ENCODE measurements at regions not wholly inside any gene's neighbourhood (a gene's known extent, or its start where the extent isn't known, plus 50 kb on each side); places are given as distances from the start of the nearest gene placed in this dataset.

GRCh38 chr2:193326296-193326695 lies 1131.6 kb upstream of the TMEFF2 start:
- no peaks in the 10 kb centered on the region for H3K9me3 Mint-ChIP-seq

GRCh38 chr2:193315428-193316091 lies 1120.8 kb upstream of the TMEFF2 start:
- no peak overlapping the region for H3K27ac Mint-ChIP-seq
- H3K27me3 Mint-ChIP-seq (ENCODE audit: low read depth), result no peaks in the 10 kb centered on the region
- TF ChIP-seq CTCF (IDR thresholded peaks at IDR 0.05; ENCODE audit: unreplicated experiment in 3 of 3), result no peak
- no peaks in the 10 kb centered on the region for H3K36me3 Mint-ChIP-seq (ENCODE audit: low read depth)
- no peaks in the 10 kb centered on the region for H3K9me3 Mint-ChIP-seq
- no peaks in the 10 kb centered on the region for H3K4me1 Mint-ChIP-seq
- H3K4me3 Mint-ChIP-seq, result no peak overlapping the region

More at GRCh38 chr2:193326296-193326695, 1131.6 kb upstream of the TMEFF2 start:
- no peak overlapping the region for H3K27ac Mint-ChIP-seq
- no peak for TF ChIP-seq CTCF (IDR thresholded peaks at IDR 0.05; ENCODE audit: unreplicated experiment in 3 of 3)
- H3K27me3 Mint-ChIP-seq (ENCODE audit: low read depth), result no peaks in the 10 kb centered on the region
- no peak overlapping the region for H3K4me3 Mint-ChIP-seq
- H3K4me1 Mint-ChIP-seq, result no peaks in the 10 kb centered on the region
- H3K36me3 Mint-ChIP-seq (ENCODE audit: low read depth), result no peaks in the 10 kb centered on the region

- no peak overlapping the region for H3K4me3 Mint-ChIP-seq
- H3K27me3 Mint-ChIP-seq (ENCODE audit: low read depth), result no peaks in the 10 kb centered on the region
- H3K4me1 Mint-ChIP-seq, result no peaks in the 10 kb centered on the region
- TF ChIP-seq CTCF (IDR thresholded peaks at IDR 0.05; ENCODE audit: unreplicated experiment in 3 of 3), result no peak
- H3K36me3 Mint-ChIP-seq (ENCODE audit: low read depth), result no peaks in the 10 kb centered on the region
- H3K9me3 Mint-ChIP-seq, result no peaks in the 10 kb centered on the region
- no peak overlapping the region for H3K27ac Mint-ChIP-seq
These were observed 1108.7 kb upstream of the TMEFF2 start for GRCh38 chr2:193303464-193303863.

- H3K27me3 Mint-ChIP-seq (ENCODE audit: low read depth), result no peaks in the 10 kb centered on the region
- no peaks in the 10 kb centered on the region for H3K4me1 Mint-ChIP-seq
- peaks cover 4% of the 10 kb centered on the region for H3K9me3 Mint-ChIP-seq
- no peaks in the 10 kb centered on the region for H3K36me3 Mint-ChIP-seq (ENCODE audit: low read depth)
- no peak for TF ChIP-seq CTCF (IDR thresholded peaks at IDR 0.05; ENCODE audit: unreplicated experiment in 3 of 3)
- H3K27ac Mint-ChIP-seq, result no peak overlapping the region
- H3K4me3 Mint-ChIP-seq, result no peak overlapping the region
These were observed 1099.6 kb upstream of the TMEFF2 start for GRCh38 chr2:193294371-193294770.

GRCh38 chr2:193279361-193279760 lies 1084.6 kb upstream of the TMEFF2 start:
- Mint-ChIP-seq H3K27me3 (ENCODE audit: low read depth) (peaks cover 3% of the 10 kb centered on the region), H3K4me3 (no peak overlapping the region), H3K36me3 (ENCODE audit: low read depth) (no peaks in the 10 kb centered on the region), H3K27ac (no peak overlapping the region), H3K4me1 (no peaks in the 10 kb centered on the region), H3K9me3 (no peaks in the 10 kb centered on the region)
- no peak for TF ChIP-seq CTCF (IDR thresholded peaks at IDR 0.05; ENCODE audit: unreplicated experiment in 3 of 3)

GRCh38 chr2:193276988-193277387 lies 1082.3 kb upstream of the TMEFF2 start:
- H3K36me3 Mint-ChIP-seq (ENCODE audit: low read depth), result no peaks in the 10 kb centered on the region
- no peak overlapping the region for H3K4me3 Mint-ChIP-seq
- TF ChIP-seq CTCF (IDR thresholded peaks at IDR 0.05; ENCODE audit: unreplicated experiment in 3 of 3), result no peak
- no peak overlapping the region for H3K27ac Mint-ChIP-seq
- no peaks in the 10 kb centered on the region for H3K9me3 Mint-ChIP-seq
- H3K4me1 Mint-ChIP-seq, result no peaks in the 10 kb centered on the region
- H3K27me3 Mint-ChIP-seq (ENCODE audit: low read depth), result peaks cover 3% of the 10 kb centered on the region
